HCT116 (cell line): ENCODE measurements at regions not wholly inside any gene's neighbourhood (a gene's known extent, or its start where the extent isn't known, plus 50 kb on each side); places are given as distances from the start of the nearest gene placed in this dataset.

Experiments used
- ATAC-seq: fragments of 200-7000 bp; cut with Tn5 transposase; 2 replicates; pipeline ENCODE4 v1.9.1; 2020; ENCODE audit warnings: mild to moderate bottlenecking, moderate library complexity
- BruUV-seq: library from RNA; stranded (reverse); fragments of 400-500 nt; replicated peaks from 2 replicates; lab custom pipeline; 2021; lab: Mats Ljungman, UMichigan
- CTCF ChIA-PET: fragments of 300-600 bp; sonication (Branson Sonifier 250); formaldehyde crosslinking; loops from one replicate; lab custom pipeline; 2021; ENCODE audit warnings: antibody characterized with exemption; lab: Charles Lee
- POLR2A ChIA-PET: fragments of 300-600, 350-600 bp; sonication (Branson Sonifier 250); formaldehyde crosslinking; loops from one replicate; lab custom pipeline; 2021; ENCODE audit warnings: antibody characterized with exemption; lab: Charles Lee
- RAD21 ChIA-PET, 2 experiments: fragments of 300-600 bp; sonication (Branson Sonifier 250); formaldehyde crosslinking; loops; one replicate each; lab custom pipeline; 2023; ENCODE audit warnings: low total read pairs in 2 of 2; ENCODE audit not compliant: uncharacterized antibody in 2 of 2, unreplicated experiment in 2 of 2, low non-redundant PET in 1 of 2; lab: Charles Lee
- DNase-seq: peaks from one replicate; pipeline ENCODE4 v3.0.0-alpha.2; 2010; ENCODE audit warnings: low read depth, low spot score
- H2AFZ ChIP-seq: fragments of 200-600 bp; shearing (Covaris generic), sonication (generic); 2 replicates; pipeline ENCODE4 v1.6.1; 2017; ENCODE audit warnings: low read depth, mixed run types, mixed read lengths, antibody characterized with exemption, low read length; ENCODE audit not compliant: poor library complexity, severe bottlenecking
- H3K27ac ChIP-seq: 2 replicates; pipeline ENCODE4 v1.5.1; 2012; ENCODE audit warnings: low read depth, low read length
- H3K27me3 ChIP-seq: fragments of 200-600 bp; sonication (generic); 2 replicates; pipeline ENCODE4 v1.6.1; 2016; ENCODE audit warnings: mixed run types, low read length, mixed read lengths; ENCODE audit not compliant: insufficient read depth
- H3K36me3 ChIP-seq, 2 experiments: fragments of 200-500 bp in 1 of 2; fragments of 200-600 bp in 1 of 2; sonication (Bioruptor generic) in 1 of 2; sonication (generic) in 1 of 2; 2 replicates each; pipeline versions ENCODE4 v1.5.1 to v1.6.1; 2014 to 2016; ENCODE audit warnings: low read length in 2 of 2, inconsistent platforms in 1 of 2, mixed read lengths in 1 of 2, mixed run types in 1 of 2; ENCODE audit not compliant: insufficient read depth in 2 of 2, control insufficient read depth in 1 of 2
- H3K4me1 ChIP-seq, 2 experiments: fragments of 200-600 bp in 1 of 2; sonication (generic) in 1 of 2; 2 replicates each; pipeline versions ENCODE4 v1.5.1 to v1.6.1; 2012 to 2017; ENCODE audit warnings: low read length in 2 of 2, inconsistent platforms in 1 of 2, mild to moderate bottlenecking in 1 of 2, mixed read lengths in 1 of 2, mixed run types in 1 of 2, moderate library complexity in 1 of 2; ENCODE audit not compliant: insufficient read depth in 2 of 2, control insufficient read depth in 1 of 2
- H3K4me2 ChIP-seq: fragments of 200-600 bp; sonication (generic); 2 replicates; pipeline ENCODE4 v1.6.1; 2017; ENCODE audit warnings: mixed run types, low read length, mixed read lengths
- H3K4me3 ChIP-seq, 2 experiments: fragments of 200-600 bp in 1 of 2; sonication (generic) in 1 of 2; replicated peaks in 1 of 2; 2 replicates each; pipeline ENCODE4 v1.5.1; 2011 to 2016; ENCODE audit warnings: low read length in 2 of 2, control low read depth in 1 of 2, low read depth in 1 of 2, mild to moderate bottlenecking in 1 of 2, mixed read lengths in 1 of 2, mixed run types in 1 of 2
- H3K79me2 ChIP-seq: fragments of 200-600 bp; sonication (generic); 2 replicates; pipeline ENCODE4 v1.6.1; 2017; ENCODE audit warnings: mild to moderate bottlenecking, mixed run types, low read length, moderate library complexity, mixed read lengths; ENCODE audit not compliant: insufficient read depth
- H3K9ac ChIP-seq: fragments of 200-600 bp; sonication (generic); 2 replicates; pipeline ENCODE4 v1.6.1; 2016; ENCODE audit warnings: low read length, mixed read lengths
- H3K9me2 ChIP-seq: fragments of 200-600 bp; sonication (generic), shearing (Covaris generic); 2 replicates; pipeline ENCODE4 v1.6.1; 2017; ENCODE audit warnings: mixed run types, mild to moderate bottlenecking, moderate library complexity; ENCODE audit not compliant: insufficient read depth
- H3K9me3 ChIP-seq, 2 experiments: fragments of 200-500 bp in 1 of 2; fragments of 200-600 bp in 1 of 2; sonication (Bioruptor generic) in 1 of 2; sonication (generic) in 1 of 2; 2 replicates each; pipeline ENCODE4 v1.6.1; 2014 to 2017; ENCODE audit warnings: low read length in 2 of 2, mixed read lengths in 2 of 2, inconsistent platforms in 1 of 2, low read depth in 1 of 2, mild to moderate bottlenecking in 1 of 2, mixed run types in 1 of 2, moderate library complexity in 1 of 2; ENCODE audit not compliant: control insufficient read depth in 1 of 2, insufficient read depth in 1 of 2
- H4K20me1 ChIP-seq: fragments of 200-600 bp; sonication (generic), shearing (Covaris generic); 2 replicates; pipeline ENCODE4 v1.6.1; 2017; ENCODE audit warnings: mixed run types, mild to moderate bottlenecking, moderate library complexity; ENCODE audit not compliant: insufficient read depth
- CEBPB ChIP-seq: IDR thresholded peaks from 2 replicates; pipeline ENCODE4 v1.6.1; 2012; ENCODE audit warnings: low read depth
- ELF1 ChIP-seq: IDR thresholded peaks from 2 replicates; pipeline ENCODE4 v1.6.1; 2012; ENCODE audit warnings: low read depth, borderline replicate concordance
- EZH2 ChIP-seq: fragments of 200-600 bp; sonication (generic); IDR thresholded peaks from 2 replicates; pipeline ENCODE4 v1.6.1; 2017; ENCODE audit warnings: antibody characterized with exemption, mixed run types
- EZH2phosphoT487 ChIP-seq: fragments of 200-600 bp; IDR thresholded peaks from 2 replicates; pipeline ENCODE4 v1.6.1; 2018; ENCODE audit warnings: antibody characterized with exemption, borderline replicate concordance
- FOSL1 ChIP-seq: IDR thresholded peaks from 2 replicates; pipeline ENCODE4 v1.6.1; 2012; ENCODE audit warnings: low read depth
- JUND ChIP-seq: IDR thresholded peaks from 2 replicates; pipeline ENCODE4 v1.6.1; 2012
- RAD21 ChIP-seq: IDR thresholded peaks from 2 replicates; pipeline ENCODE4 v1.6.1; 2012; ENCODE audit warnings: low read depth, mild to moderate bottlenecking
- SIN3A ChIP-seq: IDR thresholded peaks from 2 replicates; pipeline ENCODE4 v1.6.1; 2012; ENCODE audit warnings: low read depth
- SP1 ChIP-seq: IDR thresholded peaks from 2 replicates; pipeline ENCODE4 v1.6.1; 2012; ENCODE audit warnings: low read depth
- TCF7L2 ChIP-seq: IDR thresholded peaks from 2 replicates; pipeline ENCODE4 v1.7.0; 2011; ENCODE audit warnings: borderline replicate concordance, inconsistent platforms; ENCODE audit not compliant: insufficient read depth, insufficient read length; ENCODE audit errors: extremely low read depth
- YY1 ChIP-seq: IDR thresholded peaks from 2 replicates; pipeline ENCODE4 v1.6.1; 2011; ENCODE audit warnings: low read length, low read depth, moderate library complexity, mild to moderate bottlenecking; ENCODE audit not compliant: insufficient replicate concordance; ENCODE audit errors: extremely low read depth
- ZFX ChIP-seq: fragments of 450-650 bp; IDR thresholded peaks from 2 replicates; pipeline ENCODE4 v1.6.1; 2017
- intact Hi-C: fragments of 100-400 bp; cut with micrococcal nuclease; formaldehyde crosslinking; loops from 2 replicates; pipeline ENCODE4 v1.10.0; 2022
- TF ChIP-seq, protein P1 (sequence below), 3 experiments: fragments of 200-600 bp in 1 of 3; sonication (generic) in 1 of 3; IDR thresholded peaks in 2 of 3; conservative IDR thresholded peaks in 1 of 3; 2 replicates each; pipeline ENCODE4 v1.5.1; 2012 to 2017; ENCODE audit warnings: low read depth in 2 of 3, low read length in 2 of 3, antibody characterized with exemption in 1 of 3, borderline replicate concordance in 1 of 3, control low read depth in 1 of 3, mild to moderate bottlenecking in 1 of 3, mixed read lengths in 1 of 3, mixed run types in 1 of 3, moderate library complexity in 1 of 3; ENCODE audit not compliant: insufficient read depth in 1 of 3
- TF ChIP-seq, protein P2 (sequence below): IDR thresholded peaks from 2 replicates; pipeline ENCODE4 v1.6.1; 2012
- TF ChIP-seq, protein P3 (sequence below): IDR thresholded peaks from 2 replicates; pipeline ENCODE4 v1.6.1; 2012

DNA sequence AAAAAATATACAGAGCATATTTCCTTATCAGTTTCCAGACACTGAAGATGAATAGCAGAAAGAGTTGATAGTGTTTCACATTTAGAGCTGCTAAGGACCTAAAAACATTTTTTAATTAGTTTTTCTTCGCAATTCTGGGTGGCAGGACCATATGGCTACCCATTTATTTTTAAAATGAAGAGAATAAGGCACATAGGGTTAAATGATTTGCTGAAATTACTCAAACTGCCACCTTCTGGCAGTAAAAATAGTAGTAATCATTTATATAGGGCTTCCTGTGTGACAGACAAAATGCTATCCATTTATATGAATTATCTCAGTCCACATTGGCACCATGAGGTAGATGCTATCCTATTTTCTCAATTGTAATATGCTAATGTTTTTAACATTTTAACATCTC is 108.6 kb upstream of the CCDC196 start:
- no peak for ATAC-seq
- ChIA-PET RAD21 (no interaction called here), CTCF (no interaction called here), POLR2A (no interaction called here)
- TF ChIP-seq, protein P1, sequence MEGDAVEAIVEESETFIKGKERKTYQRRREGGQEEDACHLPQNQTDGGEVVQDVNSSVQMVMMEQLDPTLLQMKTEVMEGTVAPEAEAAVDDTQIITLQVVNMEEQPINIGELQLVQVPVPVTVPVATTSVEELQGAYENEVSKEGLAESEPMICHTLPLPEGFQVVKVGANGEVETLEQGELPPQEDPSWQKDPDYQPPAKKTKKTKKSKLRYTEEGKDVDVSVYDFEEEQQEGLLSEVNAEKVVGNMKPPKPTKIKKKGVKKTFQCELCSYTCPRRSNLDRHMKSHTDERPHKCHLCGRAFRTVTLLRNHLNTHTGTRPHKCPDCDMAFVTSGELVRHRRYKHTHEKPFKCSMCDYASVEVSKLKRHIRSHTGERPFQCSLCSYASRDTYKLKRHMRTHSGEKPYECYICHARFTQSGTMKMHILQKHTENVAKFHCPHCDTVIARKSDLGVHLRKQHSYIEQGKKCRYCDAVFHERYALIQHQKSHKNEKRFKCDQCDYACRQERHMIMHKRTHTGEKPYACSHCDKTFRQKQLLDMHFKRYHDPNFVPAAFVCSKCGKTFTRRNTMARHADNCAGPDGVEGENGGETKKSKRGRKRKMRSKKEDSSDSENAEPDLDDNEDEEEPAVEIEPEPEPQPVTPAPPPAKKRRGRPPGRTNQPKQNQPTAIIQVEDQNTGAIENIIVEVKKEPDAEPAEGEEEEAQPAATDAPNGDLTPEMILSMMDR (IDR thresholded peaks at IDR 0.05 in 2 of 3, conservative IDR thresholded peaks at IDR 0.05 in 1 of 3; ENCODE audit: borderline replicate concordance in 1 of 3, insufficient read depth in 1 of 3, low read depth in 2 of 3, low read length in 2 of 3), result 0 out of 6 replicates have a peak, but pooled peaks of 1 of the 3 experiments have one; percentile 4
- no peak for TF ChIP-seq YY1
- BruUV-seq, result no TSS peak
- no peak for DNase-seq
- H2AFZ ChIP-seq, result no peak overlapping the region
- no peaks in the 10 kb centered on the region for H3K4me1 ChIP-seq
- no peaks in the 10 kb centered on the region for H4K20me1 ChIP-seq
- H3K27me3 ChIP-seq, result no peaks in the 10 kb centered on the region
- no peak overlapping the region for H3K9ac ChIP-seq
- H3K9me3 ChIP-seq, result no peaks in the 10 kb centered on the region
- H3K36me3 ChIP-seq, result no peaks in the 10 kb centered on the region
- H3K27ac ChIP-seq, result no peak overlapping the region
- intact Hi-C loops, result no loop called here
- no peak overlapping the region for H3K4me3 ChIP-seq
- no peak overlapping the region for H3K4me2 ChIP-seq
- H3K9me2 ChIP-seq, result no peaks in the 10 kb centered on the region
- H3K79me2 ChIP-seq, result no peaks in the 10 kb centered on the region

DNA sequence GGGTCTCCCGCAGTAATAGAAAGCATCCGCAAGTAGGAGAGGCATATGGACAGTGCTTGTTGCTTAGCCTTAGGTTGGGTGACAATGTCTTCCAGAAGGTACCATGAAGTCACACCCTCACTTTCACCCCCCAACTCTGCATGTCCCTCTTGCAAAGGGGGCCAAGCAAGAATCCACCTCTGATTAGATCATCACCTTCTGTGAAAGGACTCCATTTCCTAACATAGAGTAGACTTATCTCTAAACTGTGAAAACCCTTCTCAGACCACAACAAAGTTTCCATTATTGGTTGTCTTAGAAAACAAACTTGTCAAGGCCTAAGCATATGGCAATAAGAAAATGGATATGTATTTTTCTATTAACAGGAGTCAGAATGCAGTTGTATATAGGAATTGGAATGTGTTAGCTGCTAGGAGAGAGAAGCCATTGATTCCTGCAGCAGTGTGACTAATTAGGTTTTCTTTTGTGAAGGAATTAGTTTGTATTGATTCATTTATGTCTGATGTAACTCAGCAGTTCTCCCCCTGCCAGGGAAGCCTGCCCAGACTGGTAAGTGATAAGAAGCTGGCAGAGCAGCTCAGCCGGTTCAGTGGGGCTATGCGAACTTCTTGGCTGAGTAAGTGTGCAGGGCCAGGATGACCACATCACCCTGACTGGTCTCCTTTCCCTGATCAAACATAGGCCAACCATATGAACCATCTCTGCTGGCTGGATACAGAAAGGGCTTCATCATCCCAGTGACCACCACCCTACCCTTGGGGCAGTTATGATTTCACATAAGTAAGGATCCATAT is 107.3 kb upstream of the CCDC196 start:
- no peaks in the 10 kb centered on the region for H3K9me2 ChIP-seq
- DNase-seq, result no peak
- POLR2A ChIA-PET, result no interaction called here
- H3K27ac ChIP-seq, result no peak overlapping the region
- H4K20me1 ChIP-seq, result no peaks in the 10 kb centered on the region
- BruUV-seq, result no TSS peak
- no peak overlapping the region for H2AFZ ChIP-seq
- intact Hi-C loops, result no loop called here
- H3K36me3 ChIP-seq, result no peaks in the 10 kb centered on the region
- no peak overlapping the region for H3K9ac ChIP-seq
- ATAC-seq, result no peak
- H3K4me1 ChIP-seq, result no peaks in the 10 kb centered on the region
- no peak overlapping the region for H3K4me2 ChIP-seq
- no peaks in the 10 kb centered on the region for H3K9me3 ChIP-seq
- CTCF ChIA-PET, result no interaction called here
- H3K27me3 ChIP-seq, result no peaks in the 10 kb centered on the region
- RAD21 ChIA-PET, result no interaction called here
- H3K4me3 ChIP-seq, result no peak overlapping the region
- H3K79me2 ChIP-seq, result no peaks in the 10 kb centered on the region
- TF ChIP-seq, protein P1 (IDR thresholded peaks at IDR 0.05 in 2 of 3, conservative IDR thresholded peaks at IDR 0.05 in 1 of 3; ENCODE audit: borderline replicate concordance in 1 of 3, insufficient read depth in 1 of 3, low read depth in 2 of 3, low read length in 2 of 3), result no peak
- TF ChIP-seq EZH2 (no peak), FOSL1 (no peak), ELF1 (no peak), SP1 (no peak), EZH2phosphoT487 (no peak), JUND (no peak), TCF7L2 (no peak), ZFX (no peak), CEBPB (no peak), SIN3A (no peak), RAD21 (no peak)
- TF ChIP-seq, protein P2, sequence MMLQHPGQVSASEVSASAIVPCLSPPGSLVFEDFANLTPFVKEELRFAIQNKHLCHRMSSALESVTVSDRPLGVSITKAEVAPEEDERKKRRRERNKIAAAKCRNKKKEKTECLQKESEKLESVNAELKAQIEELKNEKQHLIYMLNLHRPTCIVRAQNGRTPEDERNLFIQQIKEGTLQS, result no peak
- TF ChIP-seq, protein P3, sequence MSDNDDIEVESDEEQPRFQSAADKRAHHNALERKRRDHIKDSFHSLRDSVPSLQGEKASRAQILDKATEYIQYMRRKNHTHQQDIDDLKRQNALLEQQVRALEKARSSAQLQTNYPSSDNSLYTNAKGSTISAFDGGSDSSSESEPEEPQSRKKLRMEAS, result no peak
